WERI-Rb-1 (cell line): ENCODE measurements at regions not wholly inside any gene's neighbourhood (a gene's known extent, or its start where the extent isn't known, plus 50 kb on each side); places are given as distances from the start of the nearest gene placed in this dataset.
"Not testable (repeated sequence)": the region's sequence is repeated elsewhere in the genome, so short reads cannot be mapped to it uniquely, and the experiment has no call there.

Experiments
- DNase-seq: peaks from one replicate; pipeline ENCODE4 v3.0.0-alpha.2; 2020
- H3K27ac ChIP-seq: fragments of 250-450 bp; sonication (Bioruptor Pico); 2 replicates; pipeline ENCODE4 v1.5.1; 2020; ENCODE audit warnings: mild to moderate bottlenecking, moderate library complexity
- H3K27me3 ChIP-seq: fragments of 250-450 bp; sonication (Bioruptor Pico); 2 replicates; pipeline ENCODE4 v1.5.1; 2021; ENCODE audit warnings: mild to moderate bottlenecking, low read depth, moderate library complexity; ENCODE audit not compliant: insufficient read depth, severe bottlenecking
- H3K36me3 ChIP-seq: fragments of 250-450 bp; sonication (Bioruptor Pico); 2 replicates; pipeline ENCODE4 v1.5.1; 2020; ENCODE audit warnings: mild to moderate bottlenecking, moderate library complexity
- H3K4me3 ChIP-seq: 2 replicates; pipeline ENCODE4 v1.5.1; 2011; ENCODE audit warnings: low read depth, mild to moderate bottlenecking, control low read depth, low read length
- H3K9me3 ChIP-seq: fragments of 250-450 bp; sonication (Bioruptor Pico); 2 replicates; pipeline ENCODE4 v1.5.1; 2021; ENCODE audit warnings: mild to moderate bottlenecking, moderate library complexity; ENCODE audit not compliant: severe bottlenecking
- TF ChIP-seq, protein P1 (sequence below): IDR thresholded peaks from 2 replicates; pipeline ENCODE4 v1.5.1; 2011; ENCODE audit warnings: low read depth, mild to moderate bottlenecking, control low read depth, inconsistent platforms, low read length

DNA sequence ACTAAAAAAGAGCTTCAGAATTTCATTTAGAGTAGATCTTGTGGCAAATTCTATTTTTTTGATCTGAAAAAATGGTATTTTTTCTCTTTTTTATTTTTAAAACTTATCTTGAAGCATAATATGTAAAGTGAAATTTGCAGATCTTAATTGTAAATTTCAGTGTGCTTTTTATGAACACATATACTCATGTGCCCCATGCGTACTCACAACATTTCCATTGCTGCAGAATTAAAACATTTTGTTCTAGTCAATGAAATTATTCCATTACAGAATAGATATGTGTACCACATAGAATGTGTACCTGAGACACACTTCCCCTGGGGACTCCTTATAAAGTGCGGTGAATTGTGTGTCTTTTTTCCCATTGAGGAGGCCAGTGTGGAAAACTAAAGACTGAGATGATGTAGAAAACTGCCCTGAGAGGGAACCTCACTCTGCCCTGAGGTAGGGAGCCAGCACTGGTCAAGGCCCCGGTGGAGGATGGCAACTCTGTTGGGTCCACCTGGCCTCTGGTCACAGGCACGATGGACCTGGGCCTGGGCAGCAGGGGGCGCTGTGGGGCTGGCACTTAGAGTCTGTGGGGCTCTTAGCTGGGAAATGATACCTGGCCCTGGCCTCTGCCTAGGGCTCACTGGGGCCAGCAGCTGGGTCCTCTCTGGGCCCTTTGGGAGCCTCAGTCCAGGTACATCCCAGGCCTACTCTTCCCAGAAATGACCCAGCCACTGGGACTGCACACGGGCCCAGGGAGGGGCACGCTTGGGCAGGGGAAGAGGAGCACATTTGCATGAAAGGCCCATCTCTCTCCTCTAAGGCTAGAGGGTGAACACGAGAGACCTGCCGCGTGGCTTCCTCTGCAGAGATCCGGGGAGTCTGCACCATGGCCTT lies 77.9 kb upstream of the TOP3B start:
- peak; percentile 81 for DNase-seq
- H3K27ac ChIP-seq = no peak overlapping the region
- H3K9me3 ChIP-seq = no peaks in the 10 kb centered on the region
- H3K4me3 ChIP-seq = no peak overlapping the region
- TF ChIP-seq, protein P1, sequence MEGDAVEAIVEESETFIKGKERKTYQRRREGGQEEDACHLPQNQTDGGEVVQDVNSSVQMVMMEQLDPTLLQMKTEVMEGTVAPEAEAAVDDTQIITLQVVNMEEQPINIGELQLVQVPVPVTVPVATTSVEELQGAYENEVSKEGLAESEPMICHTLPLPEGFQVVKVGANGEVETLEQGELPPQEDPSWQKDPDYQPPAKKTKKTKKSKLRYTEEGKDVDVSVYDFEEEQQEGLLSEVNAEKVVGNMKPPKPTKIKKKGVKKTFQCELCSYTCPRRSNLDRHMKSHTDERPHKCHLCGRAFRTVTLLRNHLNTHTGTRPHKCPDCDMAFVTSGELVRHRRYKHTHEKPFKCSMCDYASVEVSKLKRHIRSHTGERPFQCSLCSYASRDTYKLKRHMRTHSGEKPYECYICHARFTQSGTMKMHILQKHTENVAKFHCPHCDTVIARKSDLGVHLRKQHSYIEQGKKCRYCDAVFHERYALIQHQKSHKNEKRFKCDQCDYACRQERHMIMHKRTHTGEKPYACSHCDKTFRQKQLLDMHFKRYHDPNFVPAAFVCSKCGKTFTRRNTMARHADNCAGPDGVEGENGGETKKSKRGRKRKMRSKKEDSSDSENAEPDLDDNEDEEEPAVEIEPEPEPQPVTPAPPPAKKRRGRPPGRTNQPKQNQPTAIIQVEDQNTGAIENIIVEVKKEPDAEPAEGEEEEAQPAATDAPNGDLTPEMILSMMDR = peak; percentile 95
- H3K27me3 ChIP-seq = no peaks in the 10 kb centered on the region
- no peaks in the 10 kb centered on the region for H3K36me3 ChIP-seq

DNA sequence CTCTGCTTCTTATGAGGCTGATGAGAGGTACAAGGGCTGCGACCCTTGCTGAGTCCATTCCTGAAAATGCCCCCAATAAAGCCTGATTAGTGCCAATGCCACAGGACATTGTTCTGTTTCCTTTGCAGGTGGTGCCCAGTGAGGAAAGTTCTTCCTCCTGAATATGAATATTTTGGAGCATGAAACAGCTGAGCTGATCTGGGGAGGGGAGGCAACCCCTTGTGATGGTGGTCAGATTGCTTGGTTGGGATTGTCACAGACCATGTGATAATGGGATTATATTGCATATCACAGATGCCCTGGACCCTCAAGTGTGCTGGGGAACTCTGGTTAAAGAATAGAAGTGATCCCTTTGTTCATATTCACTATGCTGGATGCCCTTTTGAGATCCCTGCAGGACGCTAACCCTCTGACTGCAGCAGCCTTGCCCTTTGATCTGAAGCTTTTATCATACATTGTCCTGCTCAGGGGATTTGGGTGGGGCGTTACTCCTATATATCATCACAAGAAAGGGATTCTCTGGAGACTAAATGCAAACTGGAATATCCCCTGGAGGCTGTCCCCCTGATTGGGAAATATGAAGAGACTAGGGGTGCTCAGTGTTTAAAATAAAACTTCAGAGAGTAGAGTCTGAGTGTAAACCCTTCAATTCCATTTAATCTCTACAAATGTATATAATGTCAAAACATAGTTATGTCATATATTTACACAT lies 76.9 kb upstream of the TOP3B start:
- TF ChIP-seq, protein P1 = no peak
- Histone ChIP-seq H3K4me3 (no peak overlapping the region), H3K27me3 (no peaks in the 10 kb centered on the region), H3K9me3 (no peaks in the 10 kb centered on the region), H3K27ac (no peak overlapping the region), H3K36me3 (no peaks in the 10 kb centered on the region)
- DNase-seq = no peak

DNA sequence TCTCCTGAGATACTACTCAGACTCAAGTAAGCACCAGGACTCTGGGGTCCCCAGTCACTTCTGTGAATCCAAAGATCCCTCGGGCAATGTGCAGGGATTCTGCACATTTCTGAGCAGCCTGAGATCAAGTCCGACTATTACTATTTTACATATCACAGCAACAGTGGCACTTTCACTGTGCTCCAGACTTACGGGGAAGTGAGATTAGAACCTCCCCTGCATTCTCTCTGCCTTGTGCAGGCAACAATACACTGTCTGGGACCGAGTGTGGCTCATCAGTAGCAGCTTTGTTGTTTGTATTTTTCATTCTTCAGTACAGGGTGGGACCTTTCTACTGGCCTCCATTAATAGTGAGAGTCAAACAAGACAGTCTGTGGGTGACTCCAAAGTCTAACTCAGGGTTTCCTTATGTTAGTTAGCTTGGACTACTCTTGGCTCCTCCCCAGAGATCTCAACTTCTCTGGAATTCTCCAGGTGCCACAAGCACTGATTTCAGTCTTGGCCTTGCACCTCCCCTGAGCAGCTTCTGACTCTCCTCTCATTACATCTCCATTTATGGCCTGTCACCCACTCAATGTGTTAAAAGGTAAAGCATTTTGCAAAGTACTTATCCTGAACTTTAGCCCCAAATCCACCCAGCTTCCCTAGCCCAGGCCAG lies 76.2 kb upstream of the TOP3B start:
- Histone ChIP-seq H3K9me3 (no peaks in the 10 kb centered on the region), H3K27ac (no peak overlapping the region), H3K27me3 (no peaks in the 10 kb centered on the region), H3K4me3 (no peak overlapping the region), H3K36me3 (no peaks in the 10 kb centered on the region)
- TF ChIP-seq, protein P1 = no peak
- no peak for DNase-seq

DNA sequence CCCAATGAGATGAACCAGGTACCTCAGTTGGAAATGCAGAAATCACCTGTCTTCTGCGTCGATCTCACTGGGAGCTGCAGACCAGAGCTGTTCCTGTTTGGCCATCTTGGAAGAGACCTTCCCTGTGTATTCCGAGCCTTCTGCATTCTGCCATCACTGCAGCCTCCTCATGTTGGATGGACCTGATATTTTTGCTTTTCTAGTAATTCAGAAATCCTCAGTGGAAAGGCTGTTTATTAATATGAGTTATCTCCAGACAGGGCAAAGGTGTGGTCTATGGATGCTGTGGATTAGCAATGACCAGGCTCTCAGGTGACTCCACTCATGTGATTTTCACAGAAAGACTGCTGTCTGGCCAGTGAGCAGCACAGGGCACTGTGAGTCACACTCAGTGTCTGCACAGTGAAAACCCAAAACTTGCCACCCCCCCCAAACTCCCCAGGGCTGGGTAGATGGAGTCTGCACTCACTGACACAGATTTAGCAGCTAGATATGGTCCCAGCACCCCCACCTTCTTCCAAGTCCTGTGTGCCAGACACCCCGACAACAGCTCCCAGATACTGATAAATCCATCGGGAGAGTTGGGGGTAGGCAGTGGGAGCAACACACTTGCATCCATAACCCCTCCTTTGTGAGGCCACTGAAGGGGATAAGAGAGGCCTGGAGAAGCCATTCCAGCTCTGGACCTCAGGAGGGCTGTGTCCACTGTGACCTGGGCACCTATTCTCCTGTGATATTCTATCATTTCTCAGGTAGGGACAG lies 75.2 kb upstream of the TOP3B start:
- Histone ChIP-seq H3K36me3 (no peaks in the 10 kb centered on the region), H3K27me3 (no peaks in the 10 kb centered on the region), H3K4me3 (no peak overlapping the region), H3K9me3 (no peaks in the 10 kb centered on the region), H3K27ac (no peak overlapping the region)
- no peak for DNase-seq
- TF ChIP-seq, protein P1 = no peak

DNA sequence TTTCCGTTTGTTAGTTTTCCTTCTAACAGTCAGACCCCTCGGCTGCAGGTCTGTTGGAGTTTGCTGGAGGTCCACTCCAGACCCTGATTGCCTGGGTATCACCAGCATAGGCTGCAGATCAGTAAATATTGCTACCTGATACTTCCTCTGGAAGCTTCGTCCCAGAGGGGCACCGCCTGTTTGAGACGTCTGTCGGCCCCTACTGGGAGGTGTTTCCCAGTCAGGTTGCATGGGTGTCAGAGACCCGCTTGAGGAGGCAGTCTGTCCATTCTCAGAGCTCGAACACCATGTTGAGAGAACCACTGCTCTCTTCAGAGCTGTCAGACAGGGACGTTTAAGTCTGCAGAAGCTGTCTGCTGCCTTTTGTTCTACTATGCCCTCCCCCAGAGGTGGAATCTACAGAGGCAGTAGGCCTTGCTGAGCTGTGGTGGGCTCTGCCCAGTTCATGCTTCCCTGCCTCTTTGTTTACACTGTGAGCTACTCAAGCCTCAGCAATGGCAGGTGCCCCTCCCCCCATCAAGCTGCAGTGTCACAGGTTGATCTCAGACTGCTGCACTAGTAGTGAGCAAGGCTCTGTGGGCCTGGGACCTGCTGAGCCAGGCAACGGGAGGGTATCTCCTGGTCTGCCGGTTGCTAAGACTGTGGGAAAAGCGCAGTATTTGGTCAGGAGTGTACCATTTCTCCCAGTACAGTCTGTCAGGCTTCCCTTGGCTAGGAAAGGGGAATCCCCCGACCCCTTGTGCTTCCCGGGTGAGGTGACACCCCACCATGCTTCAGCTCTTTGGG lies 74.4 kb upstream of the TOP3B start:
- H3K27me3 ChIP-seq = not testable (repeated sequence)

DNA sequence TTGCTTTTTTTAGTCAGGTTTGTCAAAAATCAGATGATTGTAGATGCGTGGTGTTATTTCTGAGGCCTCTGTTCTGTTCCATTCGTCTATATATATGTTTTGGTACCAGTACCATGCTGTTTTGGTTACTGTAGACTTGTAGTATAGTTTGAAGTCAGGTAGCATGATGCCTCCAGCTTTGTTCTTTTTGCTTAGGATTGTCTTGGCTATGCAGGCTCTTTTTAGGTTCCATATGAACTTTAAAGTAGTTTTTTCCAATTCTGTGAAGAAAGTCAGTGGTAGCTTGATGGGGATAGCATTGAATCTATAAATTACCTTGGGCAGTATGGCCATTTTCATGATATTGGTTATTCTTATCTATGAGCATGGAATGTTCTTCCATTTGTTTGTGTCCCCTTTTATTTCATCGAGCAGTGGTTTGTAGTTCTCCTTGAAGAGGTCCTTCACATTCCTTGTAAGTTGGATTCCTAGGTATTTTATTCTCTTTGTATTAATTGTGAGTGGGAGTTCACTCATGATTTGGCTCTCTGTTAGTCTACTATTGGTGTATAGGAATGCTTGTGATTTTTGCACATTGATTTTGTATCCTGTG lies 70.1 kb upstream of the TOP3B start:
- not testable (repeated sequence) for H3K27me3 ChIP-seq, H3K4me3 ChIP-seq, DNase-seq, H3K27ac ChIP-seq, H3K36me3 ChIP-seq, H3K9me3 ChIP-seq

More for the DNA sequence above, 74.4 kb upstream of the TOP3B start:
- not testable (repeated sequence) for H3K36me3 ChIP-seq, H3K27ac ChIP-seq, H3K9me3 ChIP-seq, H3K4me3 ChIP-seq
- DNase-seq = peak; percentile 26

DNA sequence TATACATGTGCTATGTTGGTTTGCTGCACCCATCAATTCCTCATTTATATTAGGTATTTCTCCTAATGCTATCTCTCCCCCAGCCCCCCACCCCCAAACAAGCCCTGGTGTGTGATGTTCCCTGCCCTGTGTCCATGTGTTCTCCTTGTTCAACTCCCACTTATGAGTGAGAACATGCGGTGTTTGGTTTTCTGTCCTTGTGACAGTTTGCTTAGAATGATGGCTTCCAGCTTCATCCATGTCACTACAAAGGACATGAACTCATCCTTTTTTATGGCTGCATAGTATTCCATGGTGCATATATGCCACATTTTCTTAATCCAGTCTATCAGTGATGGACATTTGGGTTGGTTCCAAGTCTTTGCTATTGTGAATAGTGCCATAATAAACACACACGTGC lies 68.4 kb upstream of the TOP3B start:
- not testable (repeated sequence) for H3K4me3 ChIP-seq, H3K36me3 ChIP-seq, H3K9me3 ChIP-seq, DNase-seq, H3K27me3 ChIP-seq, H3K27ac ChIP-seq
